K562 (cell line): ENCODE measurements at regions not wholly inside any gene's neighbourhood (a gene's known extent, or its start where the extent isn't known, plus 50 kb on each side); places are given as distances from the start of the nearest gene placed in this dataset.

Source experiments
- ASH1L ChIP-seq: fragments of 450-650 bp; IDR thresholded peaks from 2 replicates; pipeline ENCODE4 v1.6.1; 2018; ENCODE audit warnings: borderline replicate concordance, mild to moderate bottlenecking, low read depth; ENCODE audit not compliant: partially characterized antibody
- CHAMP1 ChIP-seq: fragments of 450-650 bp; IDR thresholded peaks from 2 replicates; pipeline ENCODE4 v1.6.1; 2016; ENCODE audit warnings: mild to moderate bottlenecking
- HDAC1 ChIP-seq, 2 experiments: fragments of 450-650 bp; IDR thresholded peaks; 2 replicates each; pipeline ENCODE4 v1.6.1; 2016 to 2017; ENCODE audit warnings: inconsistent platforms in 1 of 2, mild to moderate bottlenecking in 1 of 2, moderate library complexity in 1 of 2
- JUN ChIP-seq, 2 experiments: sonication (generic) in 1 of 2; formaldehyde crosslinking in 1 of 2; IDR thresholded peaks; 2 replicates each; pipeline versions ENCODE4 v1.6.1 to v1.8.0; 2012 to 2022; ENCODE audit warnings: borderline replicate concordance in 2 of 2, mild to moderate bottlenecking in 2 of 2, improper control_type of control experiment in 1 of 2, low read depth in 1 of 2, low read length in 1 of 2, missing genetic modification reagents in 1 of 2
- KDM2B ChIP-seq: fragments of 250-450 bp; sonication (Bioruptor Pico); IDR thresholded peaks from 2 replicates; pipeline ENCODE4 v1.8.0; 2021; ENCODE audit warnings: mild to moderate bottlenecking, moderate library complexity
- PHF8 ChIP-seq: fragments of 200-600 bp; sonication (generic); IDR thresholded peaks from 2 replicates; pipeline ENCODE4 v1.6.1; 2012; ENCODE audit warnings: mixed run types, mild to moderate bottlenecking, inconsistent platforms, low read length, moderate library complexity, borderline replicate concordance
- RBM14 ChIP-seq: fragments of 200-400 bp; formaldehyde crosslinking; IDR thresholded peaks from 2 replicates; pipeline ENCODE4 v1.6.1; 2018; ENCODE audit warnings: low read depth, mild to moderate bottlenecking, low read length, moderate library complexity, borderline replicate concordance; ENCODE audit not compliant: insufficient read depth
- RBM22 ChIP-seq: fragments of 200-400 bp; formaldehyde crosslinking; IDR thresholded peaks from 2 replicates; pipeline ENCODE4 v1.6.1; 2018; ENCODE audit warnings: low read length, low read depth; ENCODE audit not compliant: poor library complexity, severe bottlenecking
- SRSF9 ChIP-seq: fragments of 200-400 bp; formaldehyde crosslinking; IDR thresholded peaks from 2 replicates; pipeline ENCODE4 v1.6.1; 2017; ENCODE audit warnings: low read depth, low read length, borderline replicate concordance
- TEAD1 ChIP-seq, 2 experiments: fragments of 450-650 bp in 1 of 2; sonication (generic) in 1 of 2; formaldehyde crosslinking; IDR thresholded peaks; 2 replicates each; pipeline versions ENCODE4 v1.4.0 to v1.8.0; 2020 to 2022; ENCODE audit warnings: mild to moderate bottlenecking in 2 of 2, missing genetic modification reagents in 1 of 2
- ZC3H4 ChIP-seq: sonication (generic); formaldehyde crosslinking; IDR thresholded peaks from 2 replicates; pipeline ENCODE4 v1.9.0; 2021; ENCODE audit warnings: missing genetic modification reagents, borderline replicate concordance
- ZFPM2 ChIP-seq: fragments of 250-450 bp; sonication (Bioruptor Pico); IDR thresholded peaks from 2 replicates; pipeline ENCODE4 v1.5.1; 2022; ENCODE audit warnings: mild to moderate bottlenecking
- ZNF75A ChIP-seq: fragments of 450-650 bp; formaldehyde crosslinking; IDR thresholded peaks from 2 replicates; pipeline ENCODE4 v1.4.0; 2020; ENCODE audit warnings: mild to moderate bottlenecking
- ZNF764 ChIP-seq: fragments of 250-450 bp; sonication (Bioruptor Pico); IDR thresholded peaks from 2 replicates; pipeline ENCODE4 v1.4.0; 2020; ENCODE audit warnings: low read depth, mild to moderate bottlenecking, moderate library complexity
- ZZZ3 ChIP-seq: fragments of 450-650 bp; IDR thresholded peaks from 2 replicates; pipeline ENCODE4 v1.6.1; 2016; ENCODE audit warnings: antibody characterized with exemption, mild to moderate bottlenecking, moderate library complexity
- TF ChIP-seq, protein P1 (sequence below): fragments of 450-650 bp; formaldehyde crosslinking; IDR thresholded peaks from 2 replicates; pipeline ENCODE4 v1.4.0; 2020; ENCODE audit warnings: mild to moderate bottlenecking, moderate library complexity
- TF ChIP-seq, protein P2 (sequence below): fragments of 200-400 bp; formaldehyde crosslinking; IDR thresholded peaks from 2 replicates; pipeline ENCODE4 v1.6.1; 2017; ENCODE audit warnings: mild to moderate bottlenecking, low read depth, low read length, moderate library complexity
- TF ChIP-seq, protein P3 (sequence below): fragments of 450-650 bp; formaldehyde crosslinking; IDR thresholded peaks from 2 replicates; pipeline ENCODE4 v1.4.0; 2022; ENCODE audit warnings: missing genetic modification characterization

- TF ChIP-seq, protein P1, sequence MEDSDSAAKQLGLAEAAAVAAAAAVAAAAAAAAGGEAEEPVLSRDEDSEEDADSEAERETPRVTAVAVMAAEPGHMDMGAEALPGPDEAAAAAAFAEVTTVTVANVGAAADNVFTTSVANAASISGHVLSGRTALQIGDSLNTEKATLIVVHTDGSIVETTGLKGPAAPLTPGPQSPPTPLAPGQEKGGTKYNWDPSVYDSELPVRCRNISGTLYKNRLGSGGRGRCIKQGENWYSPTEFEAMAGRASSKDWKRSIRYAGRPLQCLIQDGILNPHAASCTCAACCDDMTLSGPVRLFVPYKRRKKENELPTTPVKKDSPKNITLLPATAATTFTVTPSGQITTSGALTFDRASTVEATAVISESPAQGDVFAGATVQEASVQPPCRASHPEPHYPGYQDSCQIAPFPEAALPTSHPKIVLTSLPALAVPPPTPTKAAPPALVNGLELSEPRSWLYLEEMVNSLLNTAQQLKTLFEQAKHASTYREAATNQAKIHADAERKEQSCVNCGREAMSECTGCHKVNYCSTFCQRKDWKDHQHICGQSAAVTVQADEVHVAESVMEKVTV, result no peak
- TF ChIP-seq ZC3H4 (CRISPR knock-in tag), result no peak
- TF ChIP-seq PHF8, result no peak
- TF ChIP-seq, protein P2, sequence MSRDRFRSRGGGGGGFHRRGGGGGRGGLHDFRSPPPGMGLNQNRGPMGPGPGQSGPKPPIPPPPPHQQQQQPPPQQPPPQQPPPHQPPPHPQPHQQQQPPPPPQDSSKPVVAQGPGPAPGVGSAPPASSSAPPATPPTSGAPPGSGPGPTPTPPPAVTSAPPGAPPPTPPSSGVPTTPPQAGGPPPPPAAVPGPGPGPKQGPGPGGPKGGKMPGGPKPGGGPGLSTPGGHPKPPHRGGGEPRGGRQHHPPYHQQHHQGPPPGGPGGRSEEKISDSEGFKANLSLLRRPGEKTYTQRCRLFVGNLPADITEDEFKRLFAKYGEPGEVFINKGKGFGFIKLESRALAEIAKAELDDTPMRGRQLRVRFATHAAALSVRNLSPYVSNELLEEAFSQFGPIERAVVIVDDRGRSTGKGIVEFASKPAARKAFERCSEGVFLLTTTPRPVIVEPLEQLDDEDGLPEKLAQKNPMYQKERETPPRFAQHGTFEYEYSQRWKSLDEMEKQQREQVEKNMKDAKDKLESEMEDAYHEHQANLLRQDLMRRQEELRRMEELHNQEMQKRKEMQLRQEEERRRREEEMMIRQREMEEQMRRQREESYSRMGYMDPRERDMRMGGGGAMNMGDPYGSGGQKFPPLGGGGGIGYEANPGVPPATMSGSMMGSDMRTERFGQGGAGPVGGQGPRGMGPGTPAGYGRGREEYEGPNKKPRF, result no peak
- no peak for TF ChIP-seq ZNF75A (CRISPR knock-in tag)
- no peak for TF ChIP-seq SRSF9
- peak; percentile 49 for TF ChIP-seq ASH1L
- peak in 1 of 2 experiments; percentile 64; a peak in 1 of 4 replicates for TF ChIP-seq TEAD1 (CRISPR knock-in tag; IDR thresholded peaks at IDR 0.05)
- TF ChIP-seq ZNF764 (CRISPR knock-in tag), result no peak
- TF ChIP-seq KDM2B (CRISPR knock-in tag), result no peak
- TF ChIP-seq CHAMP1, result peak; percentile 94
- no peak for TF ChIP-seq JUN (IDR thresholded peaks at IDR 0.05; ENCODE audit: borderline replicate concordance, low read depth, low read length)
- TF ChIP-seq JUN (CRISPR knock-in tag; IDR thresholded peaks at IDR 0.05; ENCODE audit: borderline replicate concordance), result no peak
- no peak for TF ChIP-seq ZZZ3
- peak in 1 of 2 experiments; percentile 93; a peak in 2 of 4 replicates for TF ChIP-seq HDAC1 (IDR thresholded peaks at IDR 0.05)
- TF ChIP-seq, protein P3, sequence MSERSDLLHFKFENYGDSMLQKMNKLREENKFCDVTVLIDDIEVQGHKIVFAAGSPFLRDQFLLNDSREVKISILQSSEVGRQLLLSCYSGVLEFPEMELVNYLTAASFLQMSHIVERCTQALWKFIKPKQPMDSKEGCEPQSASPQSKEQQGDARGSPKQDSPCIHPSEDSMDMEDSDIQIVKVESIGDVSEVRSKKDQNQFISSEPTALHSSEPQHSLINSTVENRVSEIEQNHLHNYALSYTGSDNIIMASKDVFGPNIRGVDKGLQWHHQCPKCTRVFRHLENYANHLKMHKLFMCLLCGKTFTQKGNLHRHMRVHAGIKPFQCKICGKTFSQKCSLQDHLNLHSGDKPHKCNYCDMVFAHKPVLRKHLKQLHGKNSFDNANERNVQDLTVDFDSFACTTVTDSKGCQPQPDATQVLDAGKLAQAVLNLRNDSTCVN (CRISPR knock-in tag), result peak; percentile 76; the same call in 1 of the 2 replicates
- TF ChIP-seq RBM22, result no peak
- TF ChIP-seq ZFPM2, result no peak
- no peak for TF ChIP-seq RBM14
Observed at GRCh38 chr12:116492703-116493324, 66.4 kb upstream of the MAP1LC3B2 start (continued).
